ENCODE measurements at regions not wholly inside any gene's neighbourhood (a gene's known extent, or its start where the extent isn't known, plus 50 kb on each side); places are given as distances from the start of the nearest gene placed in this dataset.

- TF ChIP-seq CTCF (IDR thresholded peaks at IDR 0.05) (no peak), POLR2A (IDR thresholded peaks at IDR 0.05) (no peak)
Measured at GRCh38 chr2:71892423-71892730, 255.3 kb downstream of the CYP26B1 start.
